NCI-H1105 (cell line): ENCODE measurements at regions not wholly inside any gene's neighbourhood (a gene's known extent, or its start where the extent isn't known, plus 50 kb on each side); places are given as distances from the start of the nearest gene placed in this dataset.
"Not testable (repeated sequence)": the region's sequence is repeated elsewhere in the genome, so short reads cannot be mapped to it uniquely, and the experiment has no call there.

ENCODE experiments used
- DNase-seq: peaks from one replicate; lab custom pipeline; 2025; lab: John Stamatoyannopoulos, UW

DNA sequence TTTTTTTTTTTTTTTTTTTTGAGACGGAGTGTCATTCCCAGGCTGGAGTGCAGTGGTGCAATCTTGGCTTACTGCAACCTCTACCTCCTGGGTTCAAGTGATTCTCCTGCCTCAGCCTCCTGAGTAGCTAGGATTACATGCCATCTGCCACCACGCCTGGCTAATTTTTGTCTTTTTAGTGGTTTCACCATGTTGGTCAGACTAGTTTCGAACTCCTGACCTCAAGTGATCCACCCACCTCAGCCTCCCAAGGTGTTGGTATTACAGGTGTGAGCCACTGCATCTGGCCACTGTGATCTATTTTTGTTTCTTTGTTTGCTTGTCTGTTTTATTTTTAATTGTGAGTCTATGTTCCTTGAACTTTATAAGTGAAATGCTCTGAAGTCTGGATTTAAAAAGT is 646.8 kb upstream of the RGS18 start:
- not testable (repeated sequence) for DNase-seq

DNA sequence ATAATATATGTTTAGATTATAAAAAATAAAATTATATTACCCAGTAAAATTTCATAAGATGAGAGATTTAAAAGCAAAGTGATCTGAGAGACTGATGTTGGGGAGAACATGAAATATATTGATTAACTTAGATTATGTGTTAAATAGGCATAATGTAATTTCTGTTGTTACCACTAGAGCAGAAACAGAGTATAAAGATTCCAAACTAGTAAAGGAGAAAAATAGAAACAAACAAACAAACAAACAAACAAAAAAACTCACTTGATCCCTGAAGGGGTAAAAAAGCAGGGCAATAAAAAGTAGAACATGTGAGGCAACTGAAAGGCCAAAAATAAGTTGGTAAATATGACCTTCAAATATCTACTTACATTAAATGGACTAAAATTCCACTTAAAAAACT is 640.4 kb upstream of the RGS18 start:
- DNase-seq, result no peak

DNA sequence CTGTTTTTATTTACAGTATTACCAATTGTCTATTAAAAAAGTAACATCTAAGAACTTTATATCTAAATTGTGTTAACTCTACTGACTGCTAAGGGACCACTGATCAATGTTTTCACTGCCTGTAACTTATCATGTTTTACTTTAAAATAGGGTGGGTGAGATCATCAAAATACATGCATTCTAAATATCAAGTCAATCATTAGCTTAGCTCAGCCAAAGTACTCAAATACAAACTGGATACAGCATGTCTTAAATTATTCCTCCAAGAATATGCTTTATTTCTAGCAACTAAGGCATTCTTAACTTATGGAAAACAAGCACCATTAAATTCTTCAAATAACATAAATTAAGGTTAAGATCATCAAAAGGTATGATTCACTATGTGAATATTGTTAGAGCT is 638.7 kb upstream of the RGS18 start:
- no peak for DNase-seq

DNA sequence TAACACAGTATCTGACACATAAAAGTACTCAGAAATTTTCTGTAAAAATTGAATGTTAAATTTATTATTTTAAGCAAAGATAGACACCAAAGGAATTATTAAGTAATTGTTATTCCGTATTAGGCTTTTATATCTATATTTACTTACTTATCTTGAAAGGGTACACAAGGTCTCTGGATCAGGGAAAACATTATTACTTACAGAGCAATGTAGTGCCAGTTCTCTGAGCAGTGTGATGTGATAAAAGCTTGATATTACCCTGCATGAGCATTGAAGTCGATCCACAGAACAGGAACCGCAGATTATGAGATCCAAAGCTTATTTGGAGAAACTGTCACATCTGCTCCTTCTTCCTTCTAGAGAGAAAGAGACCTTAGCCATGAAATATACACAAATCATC is 637.9 kb upstream of the RGS18 start:
- DNase-seq, result no peak

DNA sequence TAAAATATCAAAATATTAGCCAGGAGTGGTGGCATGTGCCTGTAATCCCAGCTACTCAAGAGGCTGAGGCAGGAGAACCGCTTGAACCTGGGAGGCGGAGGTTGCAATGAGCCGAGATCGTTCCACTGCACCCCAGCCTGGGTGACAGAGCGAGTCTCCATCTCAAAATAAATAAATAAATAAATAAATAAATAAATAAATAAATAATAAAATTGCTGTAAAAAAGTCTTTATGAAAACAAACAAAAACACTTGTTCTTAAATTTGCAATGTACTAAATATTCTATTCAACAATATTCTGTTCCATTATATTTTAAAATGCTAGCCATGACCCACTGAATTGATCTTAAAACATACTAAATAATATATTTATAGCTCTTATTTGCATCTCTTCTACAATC is 632.3 kb upstream of the RGS18 start:
- DNase-seq, result not testable (repeated sequence)

DNA sequence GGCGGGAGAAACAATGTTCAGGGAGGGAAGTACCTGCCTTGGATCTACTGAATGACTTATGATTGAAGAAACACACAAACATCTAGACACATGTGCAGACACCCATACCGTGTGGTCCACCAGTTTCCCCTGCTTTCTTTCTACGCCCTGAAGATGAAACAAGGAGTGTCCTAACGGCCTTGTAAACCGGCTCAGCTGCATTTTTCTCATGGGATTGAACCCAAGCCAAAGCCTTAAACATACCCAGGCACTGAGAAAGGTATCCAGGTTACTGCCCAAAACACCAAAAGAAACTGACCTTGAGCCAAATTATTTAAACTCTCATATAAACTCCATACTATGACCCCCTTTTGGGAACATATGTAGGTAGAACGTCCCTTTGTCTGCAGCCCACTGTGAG is 630.0 kb upstream of the RGS18 start:
- no peak for DNase-seq

DNA sequence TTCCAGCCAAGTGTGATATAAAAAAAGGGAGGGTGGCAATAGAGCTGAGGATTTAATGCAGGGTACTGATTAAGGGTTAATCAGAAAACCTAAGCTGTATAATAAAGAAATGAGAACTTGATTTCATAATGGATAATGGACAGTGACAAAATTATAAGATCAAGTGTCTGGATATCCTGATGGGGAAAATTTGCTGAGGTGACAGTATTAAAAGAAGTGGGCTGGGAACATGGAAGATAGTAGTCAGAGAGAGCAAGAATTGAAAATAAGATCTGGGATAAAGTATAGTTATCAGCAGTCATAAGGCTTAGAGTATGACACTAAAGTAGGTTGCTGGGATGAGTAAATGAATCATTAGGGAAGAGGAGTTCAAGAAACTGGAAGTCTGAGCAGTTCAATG is 627.3 kb upstream of the RGS18 start:
- no peak for DNase-seq

DNA sequence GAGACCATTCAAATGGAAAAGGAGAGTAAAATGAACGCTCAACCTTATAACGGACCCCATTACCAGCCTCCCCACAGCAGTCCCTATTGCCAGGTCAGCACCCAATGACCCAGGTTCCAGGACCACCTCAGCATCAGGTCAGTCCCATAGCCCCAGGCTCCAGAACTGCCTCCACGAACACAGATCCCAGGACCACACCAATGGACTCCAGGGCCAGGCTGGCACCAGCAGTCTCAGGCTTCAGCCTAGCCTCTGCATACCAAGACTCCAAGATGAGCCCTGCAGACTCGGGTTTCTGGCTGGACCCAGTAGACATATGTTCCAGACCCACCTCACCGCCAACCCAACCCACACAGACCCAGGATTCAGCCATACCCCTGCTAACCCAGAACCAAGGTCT is 625.0 kb upstream of the RGS18 start:
- no peak for DNase-seq

DNA sequence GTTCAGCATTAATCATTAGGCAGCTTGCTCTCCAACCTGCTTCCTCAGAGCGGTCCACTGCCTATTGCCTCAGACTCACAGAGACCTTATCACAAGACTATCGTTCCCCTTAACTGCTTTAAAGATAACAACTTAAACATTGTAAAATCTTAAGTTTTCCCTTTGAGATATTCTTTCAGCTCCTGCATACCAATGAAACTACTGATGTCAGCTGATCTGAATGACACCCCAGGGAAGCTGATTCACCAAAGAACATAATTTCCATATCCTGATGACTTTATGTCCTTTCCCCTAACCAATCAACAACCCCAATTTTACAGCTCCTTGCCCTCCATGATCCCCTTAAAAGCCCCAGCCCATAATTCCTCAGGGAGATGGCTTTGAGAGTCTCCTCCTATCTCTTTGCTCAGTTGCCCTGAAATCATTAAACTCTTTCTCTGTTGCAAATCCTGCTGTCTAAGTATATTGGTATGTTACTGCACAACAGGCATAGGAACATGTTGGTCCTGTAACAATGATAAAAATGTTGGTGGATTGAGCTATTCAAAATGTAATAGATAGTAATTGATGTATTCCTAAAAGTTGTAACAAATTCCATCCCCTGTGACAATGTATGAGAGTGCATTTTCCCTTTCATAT is 621.4 kb upstream of the RGS18 start:
- no peak for DNase-seq

DNA sequence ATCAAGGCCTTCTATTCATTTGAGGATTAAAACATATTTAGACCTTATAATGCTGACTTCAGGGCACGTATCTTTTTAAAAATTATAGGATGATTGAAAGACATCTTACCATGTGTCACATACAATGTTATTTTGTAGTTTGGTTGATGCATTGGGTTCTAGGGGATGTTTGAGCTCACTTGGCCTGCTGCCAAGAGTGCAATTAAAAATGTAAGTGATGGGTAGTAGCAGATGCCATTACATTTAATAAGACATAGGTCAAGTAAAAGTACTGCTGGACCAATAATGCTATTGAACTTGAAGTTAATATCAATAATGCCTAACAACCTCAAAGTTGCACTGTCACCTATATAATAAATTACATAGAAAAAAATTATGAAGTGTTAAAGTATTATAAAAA is 616.5 kb upstream of the RGS18 start:
- no peak for DNase-seq

DNA sequence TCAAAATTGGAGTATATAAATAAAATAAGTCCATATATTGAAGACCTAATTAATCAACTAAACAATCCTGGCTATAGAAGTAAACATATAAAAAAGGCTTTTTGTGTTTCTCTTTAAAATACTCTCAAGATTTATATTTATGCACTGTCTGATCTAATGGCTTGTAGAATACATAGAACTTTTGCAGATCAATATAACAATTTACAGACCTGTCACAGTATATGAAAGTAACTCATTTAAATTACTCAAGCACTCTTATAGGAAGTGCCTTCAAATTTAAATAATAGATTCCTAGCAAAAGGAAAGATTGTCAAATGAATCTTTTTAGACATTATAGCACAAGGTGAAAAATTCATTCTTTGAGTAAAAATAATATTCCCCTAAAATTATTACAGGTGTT is 615.8 kb upstream of the RGS18 start:
- no peak for DNase-seq

DNA sequence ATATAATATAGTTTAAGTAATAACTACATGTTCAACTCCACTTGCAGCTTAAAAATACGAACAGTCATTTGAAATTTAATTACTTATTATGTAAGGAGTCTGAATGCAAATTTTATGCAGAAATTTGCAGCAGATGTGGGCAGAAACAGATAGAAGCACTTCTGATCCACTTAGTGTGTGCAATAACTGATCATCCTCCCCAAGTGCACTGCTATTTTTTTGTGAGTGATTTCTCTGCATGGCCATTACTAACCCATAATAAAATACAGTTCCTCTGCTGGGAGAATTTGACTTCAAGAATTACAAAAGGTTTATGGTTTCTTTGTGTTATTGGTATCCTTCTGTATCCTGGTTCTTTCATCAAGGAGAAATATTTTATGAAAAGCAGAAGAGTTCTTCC is 611.5 kb upstream of the RGS18 start:
- DNase-seq, result no peak

DNA sequence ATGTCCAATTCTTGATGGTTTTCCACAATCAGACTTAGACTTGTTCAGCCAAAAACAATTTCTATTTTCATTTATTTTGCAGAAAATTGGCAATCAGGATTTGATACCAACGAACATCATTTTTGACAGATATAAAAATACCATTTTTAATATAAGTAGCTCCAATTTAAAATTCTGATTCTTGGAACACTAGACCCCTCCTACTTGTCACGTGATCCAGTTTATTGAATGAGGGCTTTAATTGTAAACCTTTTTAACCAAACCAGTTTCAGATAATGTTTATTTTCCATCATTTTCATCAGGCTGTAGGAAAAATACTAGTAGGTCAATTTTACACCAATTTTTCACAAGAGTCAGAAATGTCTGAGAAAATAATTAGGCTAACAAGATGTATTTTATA is 607.2 kb upstream of the RGS18 start:
- DNase-seq, result no peak

DNA sequence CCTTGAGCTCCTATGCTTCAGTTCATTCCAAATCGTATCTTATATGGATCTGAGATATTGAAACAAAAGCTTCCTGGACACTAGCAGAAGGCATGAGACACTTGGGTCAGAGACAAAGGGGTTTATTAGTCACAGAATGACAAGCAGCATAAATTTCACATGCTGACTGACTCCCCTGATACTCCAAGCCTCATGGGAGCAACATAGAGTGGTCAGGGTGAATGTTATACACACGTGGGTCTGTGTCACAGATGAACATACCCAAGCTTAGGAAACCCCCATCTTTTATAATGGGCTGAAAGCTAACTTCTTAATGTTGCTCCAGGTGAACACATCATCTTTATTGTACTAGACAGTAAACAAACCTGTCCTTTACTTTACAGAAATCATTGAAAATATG is 599.9 kb upstream of the RGS18 start:
- no peak for DNase-seq

DNA sequence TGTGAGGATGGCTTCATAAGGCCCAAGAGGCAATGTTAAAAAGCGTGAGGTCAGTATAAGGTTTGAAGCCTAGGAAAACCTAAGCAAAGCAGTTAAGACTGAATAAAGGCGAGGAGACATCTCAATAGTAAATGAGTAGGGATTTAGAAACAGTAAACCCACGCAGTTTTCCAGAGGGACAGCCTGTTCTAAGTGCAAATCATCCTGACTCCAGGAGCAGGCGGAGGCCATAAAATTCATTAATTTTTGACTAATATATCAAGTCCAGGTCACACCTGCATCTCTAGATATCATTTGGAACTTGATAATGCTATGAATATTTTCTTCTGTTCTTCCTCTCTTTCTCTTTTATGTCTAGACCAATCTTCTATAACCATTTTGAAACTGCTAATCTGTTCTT is 597.0 kb upstream of the RGS18 start:
- DNase-seq, result no peak

DNA sequence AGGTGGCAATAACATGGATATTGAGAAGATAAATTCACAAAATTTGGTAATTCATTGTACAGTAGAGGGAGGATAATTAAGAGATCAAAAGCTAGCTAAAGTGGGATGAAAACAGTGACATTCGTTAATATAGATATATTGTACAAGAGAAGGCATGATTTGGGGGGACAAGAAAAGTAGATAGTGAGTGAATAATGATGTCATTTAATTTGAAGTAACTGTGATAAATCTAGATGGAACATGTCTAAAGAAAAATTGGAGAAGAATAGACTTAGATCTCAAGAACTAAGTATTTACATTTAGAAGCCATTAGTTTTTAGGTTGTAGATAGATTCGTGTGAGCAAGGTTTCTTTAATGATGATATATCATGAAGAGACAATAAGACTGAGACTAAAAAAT is 594.0 kb upstream of the RGS18 start:
- DNase-seq, result no peak

DNA sequence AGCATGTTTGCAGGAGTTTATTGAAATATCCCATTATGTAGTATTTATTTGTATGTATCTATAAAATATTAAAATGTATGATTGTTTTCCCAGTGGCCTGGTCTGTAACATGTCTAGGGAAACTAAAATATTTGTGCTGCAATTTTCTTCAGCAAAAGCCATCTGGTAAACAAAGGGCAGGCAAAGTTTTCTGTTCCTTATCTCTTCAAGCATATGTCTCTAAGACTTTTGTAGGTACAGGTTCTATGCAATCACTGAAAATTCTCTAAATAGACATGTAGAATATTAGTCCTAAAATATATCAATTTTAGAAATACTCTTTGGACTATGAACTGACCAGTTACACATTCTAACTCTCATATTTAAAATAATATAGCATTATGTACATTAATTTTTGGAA is 585.8 kb upstream of the RGS18 start:
- DNase-seq, result no peak

DNA sequence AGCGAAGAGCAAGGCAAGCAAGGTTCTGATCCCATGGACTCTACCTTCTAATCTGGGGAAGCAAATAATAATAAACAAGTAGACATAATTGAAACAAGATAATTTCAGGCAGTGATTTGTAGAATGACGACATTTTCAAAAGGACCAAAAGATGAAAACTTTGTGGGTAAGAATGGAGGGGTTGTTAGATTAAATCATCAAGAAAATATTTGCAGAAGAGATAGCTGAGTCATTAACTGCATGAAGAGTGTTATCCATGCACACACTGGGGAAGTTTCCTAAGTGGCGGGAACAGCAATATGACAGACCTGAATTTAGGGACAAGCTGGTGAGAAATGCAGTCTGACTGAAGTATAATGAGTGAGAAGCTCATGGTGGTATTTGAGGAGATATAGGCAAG is 583.1 kb upstream of the RGS18 start:
- DNase-seq, result no peak

DNA sequence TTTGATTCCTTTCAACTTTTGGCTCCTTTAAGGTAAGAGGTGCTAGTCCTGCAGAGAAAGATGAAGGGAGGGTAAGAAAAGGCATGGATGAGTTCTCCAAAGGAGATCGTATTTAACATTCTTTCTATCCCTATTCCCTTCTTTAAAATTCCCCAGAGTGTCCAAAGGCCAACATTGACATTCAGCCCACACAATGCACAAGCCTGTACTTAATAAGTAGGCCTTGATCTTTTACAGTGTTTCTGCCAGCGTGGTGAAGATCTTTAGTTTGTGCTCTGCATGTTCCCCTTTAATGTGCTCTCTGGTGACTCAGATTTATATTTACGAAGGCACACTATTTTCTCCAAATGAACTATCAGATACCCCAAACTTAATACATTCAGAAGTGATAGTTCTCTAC is 582.5 kb upstream of the RGS18 start:
- DNase-seq, result no peak

DNA sequence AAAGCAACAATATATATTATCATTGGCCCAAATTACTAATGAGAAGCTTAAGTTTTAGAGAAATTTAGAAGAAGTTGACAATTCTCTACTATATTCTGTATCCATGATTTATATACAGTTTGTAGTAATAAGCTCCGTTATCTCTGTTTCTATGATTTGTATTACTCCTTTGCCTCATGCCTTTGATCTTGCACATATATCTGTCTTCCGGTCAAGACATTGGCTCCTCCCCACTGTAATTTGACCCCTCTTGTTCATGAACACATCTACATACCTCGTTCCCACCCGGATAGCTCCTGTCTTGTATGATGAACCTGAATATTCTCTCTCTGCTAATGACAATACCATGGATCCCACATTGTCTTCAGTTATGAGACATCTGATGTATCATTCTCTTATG is 581.0 kb upstream of the RGS18 start:
- no peak for DNase-seq

DNA sequence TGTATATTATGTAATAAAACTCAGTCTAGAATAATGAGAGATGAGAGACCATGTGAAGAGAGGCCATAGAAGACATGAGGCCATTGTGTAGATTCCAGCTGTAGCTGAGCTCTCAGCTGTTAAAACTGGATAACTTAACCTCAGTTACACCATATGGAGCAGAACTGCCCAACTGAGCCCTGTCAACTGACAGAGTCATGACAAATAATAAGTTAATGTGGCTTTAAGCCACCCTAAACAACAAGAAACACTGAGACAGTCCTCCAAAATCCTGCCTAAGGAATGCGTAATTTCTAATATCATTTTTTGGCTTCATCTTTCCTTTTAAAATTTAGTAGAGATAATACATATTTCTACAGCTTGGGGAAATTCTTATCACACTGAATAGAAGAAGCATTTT is 580.0 kb upstream of the RGS18 start:
- no peak for DNase-seq

DNA sequence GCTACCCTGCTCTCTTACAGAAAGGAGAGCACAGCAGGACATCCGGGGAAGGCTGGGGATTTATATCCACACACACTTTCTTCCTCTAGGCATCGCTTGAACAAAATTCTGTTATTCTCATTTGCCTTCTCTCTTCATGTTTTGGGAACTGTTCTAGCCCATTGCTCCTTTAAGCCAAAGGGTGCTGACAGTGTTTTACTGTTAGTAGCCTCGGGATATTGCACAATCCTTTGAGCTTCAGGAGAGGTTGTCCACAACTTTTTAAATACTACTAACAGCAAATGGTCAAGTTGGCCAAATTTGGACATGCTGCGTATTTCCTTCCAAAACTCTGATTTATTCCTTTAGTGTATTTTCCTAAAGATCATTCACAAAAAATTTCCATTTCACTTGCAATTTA is 579.2 kb upstream of the RGS18 start:
- no peak for DNase-seq

DNA sequence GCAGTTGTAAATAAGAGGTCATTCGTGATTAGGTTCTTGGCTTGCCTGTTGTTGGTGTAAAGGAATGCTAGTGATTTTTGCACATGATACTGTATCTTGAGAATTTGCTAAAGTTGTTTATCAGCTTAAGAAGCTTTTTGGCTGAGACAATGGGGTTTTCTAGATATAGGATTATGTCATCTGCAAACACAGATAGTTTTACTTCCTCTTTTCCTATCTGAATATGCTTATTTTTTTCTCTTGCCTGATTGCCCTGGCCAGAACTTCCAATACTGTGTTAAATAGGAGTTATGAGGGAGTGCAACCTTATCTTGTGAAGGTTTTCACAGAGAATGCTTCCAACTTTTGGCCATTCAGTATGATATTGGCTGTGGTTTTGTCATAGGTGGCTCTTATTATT is 576.1 kb upstream of the RGS18 start:
- no peak for DNase-seq

DNA sequence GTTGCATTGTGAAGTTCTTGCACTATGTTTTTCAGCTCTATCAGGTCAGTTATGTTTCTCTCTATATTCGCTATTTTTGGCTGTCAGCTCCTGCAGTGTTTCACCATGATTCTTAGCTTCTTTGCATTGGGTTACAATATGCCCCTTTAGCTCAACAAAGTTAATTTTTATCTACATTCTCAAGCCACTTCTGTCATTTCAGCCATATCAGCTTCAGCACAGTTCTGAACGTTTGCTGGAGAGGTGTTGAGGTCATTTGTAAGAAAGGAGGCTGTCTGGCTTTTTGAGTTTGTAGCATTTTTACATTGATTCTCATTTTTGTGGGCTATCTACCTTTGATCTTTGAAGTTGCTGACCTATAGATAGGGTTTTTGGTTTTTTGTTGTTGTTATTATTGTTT is 573.2 kb upstream of the RGS18 start:
- no peak for DNase-seq

DNA sequence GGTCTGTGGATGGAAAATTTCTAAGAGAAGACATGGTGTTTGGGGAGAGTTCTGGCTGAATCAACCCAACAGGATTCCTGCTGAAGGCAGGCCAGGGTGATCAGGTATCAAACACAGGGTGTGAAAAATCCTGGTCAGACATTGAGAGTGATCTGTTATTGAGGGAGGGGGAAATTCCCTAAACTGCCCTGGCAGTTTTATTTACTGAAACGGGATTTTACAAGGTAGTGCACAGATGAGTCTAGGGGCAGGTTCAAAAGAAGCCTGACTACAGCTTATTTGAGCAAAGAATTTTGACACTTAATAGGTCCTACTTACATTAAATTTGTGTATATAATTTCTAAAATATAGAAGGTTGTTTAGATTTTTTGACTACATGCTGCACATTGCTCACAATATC is 569.4 kb upstream of the RGS18 start:
- DNase-seq, result no peak
